CD8-positive, alpha-beta memory T cell (primary cell): ENCODE measurements at regions not wholly inside any gene's neighbourhood (a gene's known extent, or its start where the extent isn't known, plus 50 kb on each side); places are given as distances from the start of the nearest gene placed in this dataset.

ENCODE experiments used
- CTCF ChIA-PET: fragments of 350-600 bp; sonication (Branson Sonifier 250); formaldehyde crosslinking; loops from one replicate; lab custom pipeline; 2021; ENCODE audit warnings: antibody characterized with exemption; lab: Charles Lee
- POLR2A ChIA-PET: fragments of 350-600 bp; sonication (Branson Sonifier 250); formaldehyde crosslinking; loops from one replicate; lab custom pipeline; 2021; ENCODE audit warnings: antibody characterized with exemption; lab: Charles Lee
- DNase-seq, 5 donors: peaks; one replicate each; pipeline versions ENCODE4 v3.0.0 to v3.0.0-alpha.2; 2020 to 2022; ENCODE audit warnings: mixed read lengths in 1 of 5
- H3K27ac ChIP-seq: one replicate; pipeline ENCODE4 v1.7.0; 2013; ENCODE audit warnings: low read depth, mild to moderate bottlenecking, low read length, moderate library complexity
- H3K27me3 ChIP-seq: 2 replicates; pipeline ENCODE4 v1.7.0; 2013; ENCODE audit warnings: low read length, mild to moderate bottlenecking; ENCODE audit not compliant: insufficient read depth, poor library complexity, severe bottlenecking
- H3K36me3 ChIP-seq: 2 replicates; pipeline ENCODE4 v1.7.0; 2013; ENCODE audit warnings: mild to moderate bottlenecking, low read length, moderate library complexity; ENCODE audit not compliant: insufficient read depth
- H3K4me1 ChIP-seq: 2 replicates; pipeline ENCODE4 v1.7.0; 2013; ENCODE audit warnings: mild to moderate bottlenecking, low read length, moderate library complexity; ENCODE audit not compliant: insufficient read depth
- H3K4me3 ChIP-seq: 2 replicates; pipeline ENCODE4 v1.7.0; 2013; ENCODE audit warnings: mild to moderate bottlenecking, low read length
- H3K9me3 ChIP-seq: 2 replicates; pipeline ENCODE4 v1.7.0; 2013; ENCODE audit warnings: mild to moderate bottlenecking, low read length
- H3K27ac Mint-ChIP-seq, 8 donors: one replicate each; pipeline ENCODE4 v1.8.0; 2020 to 2021; ENCODE audit warnings: mixed read lengths in 8 of 8, mild to moderate bottlenecking in 6 of 8, inconsistent platforms in 3 of 8, moderate library complexity in 3 of 8
- H3K27me3 Mint-ChIP-seq, 2 donors: one replicate each; pipeline ENCODE4 v1.8.0; 2020 to 2021; ENCODE audit warnings: mixed read lengths in 2 of 2, mild to moderate bottlenecking in 1 of 2, moderate library complexity in 1 of 2
- H3K36me3 Mint-ChIP-seq, 3 donors: one replicate each; pipeline ENCODE4 v1.8.0; 2020 to 2021; ENCODE audit warnings: mixed read lengths in 3 of 3, inconsistent platforms in 1 of 3, mild to moderate bottlenecking in 1 of 3
- H3K4me1 Mint-ChIP-seq, 3 donors: one replicate each; pipeline ENCODE4 v1.8.0; 2020 to 2021; ENCODE audit warnings: mixed read lengths in 3 of 3, inconsistent platforms in 1 of 3, mild to moderate bottlenecking in 1 of 3
- H3K4me3 Mint-ChIP-seq, 7 donors: one replicate each; pipeline ENCODE4 v1.8.0; 2020 to 2021; ENCODE audit warnings: mixed read lengths in 7 of 7, mild to moderate bottlenecking in 6 of 7, moderate library complexity in 4 of 7, inconsistent platforms in 2 of 7
- H3K9me3 Mint-ChIP-seq, 5 donors: one replicate each; pipeline ENCODE4 v1.8.0; 2020 to 2022; ENCODE audit warnings: mixed read lengths in 5 of 5, mild to moderate bottlenecking in 3 of 5, moderate library complexity in 2 of 5, inconsistent platforms in 1 of 5

DNA sequence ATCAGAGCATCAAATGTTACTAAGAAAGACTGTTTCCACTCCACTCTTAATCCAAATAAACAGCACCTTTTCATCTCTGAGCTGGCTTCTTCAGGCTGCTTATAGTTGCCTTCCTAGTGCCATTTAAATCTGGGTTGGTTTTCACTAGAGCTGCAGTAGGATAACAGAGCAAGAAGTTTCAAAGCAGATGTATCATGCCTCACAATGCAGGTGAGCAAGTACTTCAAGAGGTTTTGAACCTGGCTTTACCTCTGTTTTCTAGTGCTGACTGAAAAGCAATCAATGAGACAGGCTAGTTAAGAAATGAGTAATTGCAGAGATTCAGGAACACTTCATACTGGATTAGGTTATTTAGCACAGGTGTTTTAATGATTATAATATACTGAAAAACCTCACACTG, 147.7 kb upstream of the SATB1 start:
- no peak overlapping the region for H3K4me3 ChIP-seq
- Mint-ChIP-seq H3K27ac (no peak overlapping the region), H3K9me3 (no peaks in the 10 kb centered on the region), H3K27me3 (peaks cover 0 to 3% of the 10 kb centered on the region in 2 donors), H3K4me1 (peaks cover 0 to 5% (median 5%) of the 10 kb centered on the region in 3 donors), H3K36me3 (peaks cover 0 to 16% (median 5%) of the 10 kb centered on the region in 3 donors), H3K4me3 (no peak overlapping the region)
- ChIA-PET POLR2A (no interaction called here), CTCF (interaction anchor here (1.2 to 4.4 kb wide), 2 partner anchors 13 to 66 kb away, joined by 3 to 22 read pairs; no protein-coding TSS in a partner anchor)
- H3K36me3 ChIP-seq: no peaks in the 10 kb centered on the region
- no peaks in the 10 kb centered on the region for H3K4me1 ChIP-seq
- no peak for DNase-seq
- H3K27me3 ChIP-seq: no peaks in the 10 kb centered on the region
- H3K9me3 ChIP-seq: no peaks in the 10 kb centered on the region
- H3K27ac ChIP-seq: no peak overlapping the region

DNA sequence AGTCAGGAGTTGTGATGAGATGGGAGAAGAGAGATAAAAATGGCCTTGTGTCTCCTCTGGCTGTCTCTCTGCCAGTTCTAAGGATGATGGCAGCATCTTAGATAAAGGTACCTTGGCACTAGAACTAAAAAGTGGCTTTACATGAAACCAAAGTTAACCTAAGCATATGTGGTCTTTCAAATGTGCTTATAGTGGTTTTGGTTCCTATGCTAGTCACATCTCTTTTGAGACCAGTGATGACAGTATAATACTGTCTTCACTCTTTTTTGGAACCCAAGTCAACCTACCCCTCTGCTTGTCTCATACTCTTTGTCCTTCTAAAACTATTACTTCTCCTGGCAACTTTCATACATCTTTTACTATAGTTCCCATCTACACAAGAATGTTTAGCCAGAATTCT, 142.2 kb upstream of the SATB1 start:
- Mint-ChIP-seq H3K9me3 (no peaks in the 10 kb centered on the region), H3K4me1 (peaks cover 10 to 12% (median 10%) of the 10 kb centered on the region in 3 donors), H3K4me3 (no peak overlapping the region), H3K27ac (no peak overlapping the region), H3K36me3 (peaks cover 0 to 5% (median 2%) of the 10 kb centered on the region in 3 donors), H3K27me3 (no peaks in the 10 kb centered on the region)
- Histone ChIP-seq H3K9me3 (no peaks in the 10 kb centered on the region), H3K27ac (no peak overlapping the region), H3K4me3 (no peak overlapping the region), H3K4me1 (peaks cover 12% of the 10 kb centered on the region), H3K36me3 (no peaks in the 10 kb centered on the region), H3K27me3 (no peaks in the 10 kb centered on the region)
- ChIA-PET POLR2A (no interaction called here), CTCF (no interaction called here)
- no peak for DNase-seq

DNA sequence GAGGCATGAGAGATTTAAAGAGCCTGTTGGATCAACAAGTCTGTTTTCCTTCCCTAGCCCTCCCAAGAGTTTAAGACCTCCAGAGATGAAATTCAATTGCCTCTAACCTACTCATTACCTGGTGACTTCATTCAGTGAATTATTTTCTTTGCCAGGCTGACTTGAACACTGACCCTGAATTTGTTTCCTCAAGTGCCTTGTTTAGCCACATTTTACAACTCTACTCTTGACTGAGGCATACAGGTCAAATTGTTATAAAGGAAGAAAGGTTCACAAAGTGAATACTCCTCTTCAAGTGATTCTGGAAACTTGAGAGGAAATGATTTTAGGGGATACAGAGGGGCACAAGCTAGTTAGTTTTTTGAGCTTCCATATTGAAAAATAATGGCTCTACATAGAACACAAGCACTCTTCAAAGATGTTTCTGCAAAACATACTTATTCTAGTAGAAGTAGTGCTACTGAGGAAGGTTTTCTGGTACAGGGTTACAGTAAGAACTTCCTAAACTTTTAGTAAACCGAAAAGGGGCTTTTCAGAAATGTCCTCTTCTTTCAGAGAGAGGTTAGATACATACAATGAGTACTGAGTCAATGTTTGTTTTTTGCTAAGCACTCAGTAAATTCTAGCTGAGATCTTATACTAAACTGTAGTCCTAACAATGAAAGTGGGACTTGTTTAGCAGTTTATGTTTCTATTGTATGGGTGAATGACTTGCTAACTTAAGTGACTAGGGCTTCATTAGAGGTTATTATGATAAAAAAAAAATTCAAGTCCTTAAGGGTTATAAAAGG, 137.4 kb upstream of the SATB1 start:
- CTCF ChIA-PET: no interaction called here
- H3K4me1 Mint-ChIP-seq: peaks cover 28 to 52% (median 39%) of the 10 kb centered on the region in 3 donors

DNA sequence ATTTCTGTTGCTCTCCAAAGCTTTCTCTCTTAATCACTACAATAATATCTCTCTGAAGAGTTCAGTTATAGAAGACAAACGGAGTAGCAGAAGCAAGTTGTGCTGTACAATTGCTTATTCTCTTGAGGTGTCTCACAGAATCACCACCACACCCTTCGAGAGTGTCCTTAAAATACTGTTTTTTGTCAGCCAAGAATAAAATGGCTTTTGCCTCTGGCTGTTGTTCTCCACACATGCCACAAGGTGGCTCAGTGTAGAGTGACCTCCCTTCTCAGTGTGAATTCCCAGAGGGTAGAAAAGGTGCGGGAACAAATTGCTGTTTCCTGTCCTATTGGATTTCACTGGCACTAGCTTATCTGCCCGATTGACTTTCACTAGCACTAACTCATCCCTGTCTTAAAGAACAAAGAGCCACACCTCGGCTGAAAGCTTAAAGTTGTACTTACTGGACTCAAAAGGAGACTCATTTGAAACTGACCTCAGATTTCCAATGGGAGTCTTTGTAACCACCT, 134.2 kb upstream of the SATB1 start:
- peak; percentile 7 to 48 (median 28) for DNase-seq
- Mint-ChIP-seq H3K9me3 (peaks cover 0 to 2% (median 0%) of the 10 kb centered on the region in 5 donors), H3K36me3 (peaks cover 0 to 3% (median 2%) of the 10 kb centered on the region in 3 donors), H3K27me3 (no peaks in the 10 kb centered on the region), H3K4me1 (peaks cover 30 to 61% (median 47%) of the 10 kb centered on the region in 3 donors), H3K4me3 (peak overlapping the region in 5 of 7 donors; percentile 25 to 59 (median 51)), H3K27ac (peak overlapping the region in 6 of 8 donors; percentile 22 to 88 (median 78))
- CTCF ChIA-PET: interaction anchor here (0.7 to 3.3 kb wide), 22 partner anchors 11 to 220 kb away, joined by 3 to 66 read pairs (median 4); no protein-coding TSS in a partner anchor
- Histone ChIP-seq H3K27me3 (no peaks in the 10 kb centered on the region), H3K4me1 (peaks cover 34% of the 10 kb centered on the region), H3K9me3 (no peaks in the 10 kb centered on the region), H3K36me3 (no peaks in the 10 kb centered on the region), H3K4me3 (peak overlapping the region; percentile 20), H3K27ac (no peak overlapping the region)
- POLR2A ChIA-PET: no interaction called here

More for the DNA sequence above, 137.4 kb upstream of the SATB1 start:
- no peaks in the 10 kb centered on the region for H3K36me3 ChIP-seq
- Mint-ChIP-seq H3K27me3 (no peaks in the 10 kb centered on the region), H3K4me3 (no peak overlapping the region), H3K9me3 (peaks cover 0 to 2% (median 0%) of the 10 kb centered on the region in 5 donors), H3K36me3 (peaks cover 0 to 8% (median 2%) of the 10 kb centered on the region in 3 donors), H3K27ac (no peak overlapping the region)
- POLR2A ChIA-PET: interaction anchor here (0.7 kb wide), 1 partner anchor 174 kb away, joined by 3 read pairs; no protein-coding TSS in a partner anchor
- DNase-seq: no peak
- no peak overlapping the region for H3K27ac ChIP-seq
- H3K9me3 ChIP-seq: no peaks in the 10 kb centered on the region
- peaks cover 33% of the 10 kb centered on the region for H3K4me1 ChIP-seq
- H3K27me3 ChIP-seq: no peaks in the 10 kb centered on the region
- no peak overlapping the region for H3K4me3 ChIP-seq

DNA sequence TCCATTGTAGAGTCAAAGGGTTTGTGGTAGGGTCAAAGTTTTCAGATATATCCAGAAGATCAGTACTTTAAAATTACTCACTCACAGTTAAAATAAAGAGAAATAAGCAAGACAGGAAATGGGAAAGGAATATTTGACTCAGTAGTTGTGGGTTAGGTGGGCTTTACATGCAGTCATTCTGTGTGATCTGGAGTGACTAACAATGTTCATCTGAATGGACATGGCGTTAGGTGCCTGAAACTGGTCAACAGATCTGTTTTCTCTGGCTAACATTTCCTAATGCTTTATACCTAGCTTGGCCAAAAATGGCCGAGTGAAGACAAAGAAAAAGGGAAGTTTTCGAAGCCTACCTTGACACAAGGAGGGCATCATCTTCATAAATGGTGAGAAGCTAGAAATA, 133.4 kb upstream of the SATB1 start:
- H3K4me3 Mint-ChIP-seq: no peak overlapping the region
- H3K9me3 Mint-ChIP-seq: peaks cover 0 to 2% (median 0%) of the 10 kb centered on the region in 5 donors
- H3K27ac ChIP-seq: no peak overlapping the region
- H3K36me3 ChIP-seq: no peaks in the 10 kb centered on the region
- peaks cover 34% of the 10 kb centered on the region for H3K4me1 ChIP-seq
- POLR2A ChIA-PET: no interaction called here
- peak overlapping the region in 1 of 8 donors; percentile 58 for H3K27ac Mint-ChIP-seq
- DNase-seq: no peak
- H3K4me3 ChIP-seq: no peak overlapping the region
- CTCF ChIA-PET: interaction anchor here (0.7 to 3.3 kb wide), 14 partner anchors 12 to 221 kb away, joined by 3 to 66 read pairs (median 4); no protein-coding TSS in a partner anchor
- H3K27me3 Mint-ChIP-seq: no peaks in the 10 kb centered on the region
- H3K4me1 Mint-ChIP-seq: peaks cover 30 to 61% (median 47%) of the 10 kb centered on the region in 3 donors
- no peaks in the 10 kb centered on the region for H3K27me3 ChIP-seq
- peaks cover 0 to 3% (median 2%) of the 10 kb centered on the region in 3 donors for H3K36me3 Mint-ChIP-seq
- H3K9me3 ChIP-seq: no peaks in the 10 kb centered on the region

DNA sequence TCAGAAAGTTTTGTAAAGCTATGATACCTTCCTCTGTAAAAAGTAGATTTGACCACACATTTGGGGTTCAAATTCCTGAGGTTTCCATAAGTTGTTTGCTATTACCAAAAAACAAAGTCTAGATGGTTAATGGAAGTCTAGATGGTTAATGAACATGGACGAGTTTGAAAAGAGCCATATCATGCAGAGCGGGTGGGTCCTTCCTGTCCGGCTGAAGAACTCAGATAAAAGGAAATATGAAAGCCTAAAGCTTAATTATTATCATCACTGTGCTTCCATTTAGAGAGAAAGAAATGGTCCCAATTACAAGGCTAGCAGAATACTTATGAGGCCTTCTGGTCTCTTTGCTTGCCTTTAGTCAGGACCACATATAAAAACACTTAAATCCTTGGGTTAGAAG, 132.1 kb upstream of the SATB1 start:
- Histone ChIP-seq H3K4me3 (no peak overlapping the region), H3K9me3 (no peaks in the 10 kb centered on the region), H3K27me3 (no peaks in the 10 kb centered on the region), H3K4me1 (peaks cover 34% of the 10 kb centered on the region), H3K36me3 (no peaks in the 10 kb centered on the region), H3K27ac (no peak overlapping the region)
- no peak for DNase-seq
- Mint-ChIP-seq H3K27me3 (no peaks in the 10 kb centered on the region), H3K4me3 (no peak overlapping the region), H3K4me1 (peaks cover 30 to 58% (median 47%) of the 10 kb centered on the region in 3 donors), H3K9me3 (peaks cover 0 to 2% (median 0%) of the 10 kb centered on the region in 5 donors), H3K27ac (peak overlapping the region in 2 of 8 donors; percentile 19 to 29), H3K36me3 (peaks cover 0 to 3% (median 2%) of the 10 kb centered on the region in 3 donors)
- POLR2A ChIA-PET: no interaction called here
- CTCF ChIA-PET: interaction anchor here (1.0 kb wide), 2 partner anchors 28 to 201 kb away, joined by 3 read pairs; no protein-coding TSS in a partner anchor

DNA sequence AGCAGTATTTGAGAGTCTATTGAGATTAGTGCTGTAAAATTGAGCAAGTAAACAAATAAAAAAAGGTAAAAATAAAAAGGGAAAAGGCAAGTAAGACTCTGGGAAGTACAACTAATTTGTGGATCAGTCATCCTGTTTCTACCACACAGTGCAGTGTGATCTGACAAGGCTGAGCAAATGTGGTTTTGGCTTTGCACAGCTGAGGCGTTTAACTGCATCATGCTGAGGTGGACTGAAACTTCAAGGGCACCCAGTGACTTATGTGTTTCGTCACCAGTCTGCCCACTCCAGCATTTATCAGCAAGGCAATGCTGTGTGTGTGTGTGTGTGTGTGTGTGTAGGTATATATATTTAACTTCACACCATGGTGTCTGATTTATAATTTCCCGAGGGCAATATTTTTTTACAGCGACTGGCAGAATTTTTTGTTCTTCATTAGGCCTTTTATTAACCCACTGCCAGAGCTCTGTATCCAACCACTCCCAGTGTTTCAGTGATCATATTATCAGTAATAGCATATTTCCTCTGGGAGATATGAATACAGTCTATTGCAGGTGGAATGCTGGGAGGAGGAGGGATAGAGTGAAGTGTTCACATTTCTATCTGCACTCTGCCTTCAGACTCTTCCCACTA, 131.5 kb upstream of the SATB1 start:
- H3K27me3 ChIP-seq: no peaks in the 10 kb centered on the region
- H3K9me3 ChIP-seq: no peaks in the 10 kb centered on the region
- Mint-ChIP-seq H3K9me3 (peaks cover 0 to 2% (median 0%) of the 10 kb centered on the region in 5 donors), H3K27me3 (no peaks in the 10 kb centered on the region), H3K36me3 (peaks cover 0 to 3% (median 2%) of the 10 kb centered on the region in 3 donors), H3K4me1 (peaks cover 30 to 54% (median 42%) of the 10 kb centered on the region in 3 donors), H3K4me3 (peak overlapping the region in 5 of 7 donors; percentile 7 to 50 (median 25)), H3K27ac (peak overlapping the region in 7 of 8 donors; percentile 4 to 84 (median 48))
- ChIA-PET CTCF (interaction anchor here (1.0 kb wide), 2 partner anchors 27 to 201 kb away, joined by 3 read pairs; no protein-coding TSS in a partner anchor), POLR2A (no interaction called here)
- no peaks in the 10 kb centered on the region for H3K36me3 ChIP-seq
- no peak overlapping the region for H3K4me3 ChIP-seq
- H3K27ac ChIP-seq: no peak overlapping the region
- peaks cover 34% of the 10 kb centered on the region for H3K4me1 ChIP-seq
- DNase-seq: peak; percentile 16 to 68 (median 60)
